Activated naive CD8-positive, alpha-beta T cell treated with anti-CD3 and anti-CD28 coated beads, Interleukin-2, amount 50 U/mL, for 16 hours (primary cell): ENCODE measurements at regions not wholly inside any gene's neighbourhood (a gene's known extent, or its start where the extent isn't known, plus 50 kb on each side); places are given as distances from the start of the nearest gene placed in this dataset.
"Not testable (repeated sequence)": the region's sequence is repeated elsewhere in the genome, so short reads cannot be mapped to it uniquely, and the experiment has no call there.

Experiments used
- DNase-seq: peaks from one replicate; pipeline ENCODE4 v3.0.0-alpha.2; 2020; ENCODE audit warnings: low read depth, low spot score

- no peak for DNase-seq
These were observed 139.6 kb downstream of the MYLK4 start for GRCh38 chr6:2611092-2611491.

- no peak for DNase-seq
These were observed 142.2 kb downstream of the MYLK4 start for GRCh38 chr6:2608503-2608902.

GRCh38 chr6:2600363-2600762, 150.4 kb downstream of the MYLK4 start:
- no peak for DNase-seq

GRCh38 chr6:2599817-2600216, 150.9 kb downstream of the MYLK4 start:
- DNase-seq, result no peak

GRCh38 chr6:2598867-2599266, 151.9 kb downstream of the MYLK4 start:
- DNase-seq, result no peak

- DNase-seq, result no peak
These were observed 152.7 kb downstream of the MYLK4 start for GRCh38 chr6:2597991-2598390.

- DNase-seq, result not testable (repeated sequence)
These were observed 153.3 kb downstream of the MYLK4 start for GRCh38 chr6:2597457-2597856.

- DNase-seq, result no peak
These were observed 154.5 kb downstream of the MYLK4 start for GRCh38 chr6:2596222-2596621.

GRCh38 chr6:2594868-2595267, 155.9 kb downstream of the MYLK4 start:
- DNase-seq, result no peak

- no peak for DNase-seq
These were observed 157.6 kb downstream of the MYLK4 start for GRCh38 chr6:2593167-2593566.

GRCh38 chr6:2589171-2589661, 161.5 kb downstream of the MYLK4 start:
- no peak for DNase-seq

GRCh38 chr6:2583459-2583858, 167.3 kb downstream of the MYLK4 start:
- DNase-seq, result no peak

GRCh38 chr6:2582268-2582667, 168.5 kb downstream of the MYLK4 start:
- DNase-seq, result no peak

- DNase-seq, result no peak
These were observed 169.1 kb downstream of the MYLK4 start for GRCh38 chr6:2581611-2582010.

GRCh38 chr6:2581011-2581410, 169.7 kb downstream of the MYLK4 start:
- no peak for DNase-seq

GRCh38 chr6:2579804-2580570, 170.7 kb downstream of the MYLK4 start:
- no peak for DNase-seq

GRCh38 chr6:2579241-2579761, 171.4 kb downstream of the MYLK4 start:
- DNase-seq, result no peak

GRCh38 chr6:2578767-2579166, 172.0 kb downstream of the MYLK4 start:
- DNase-seq, result no peak

- DNase-seq, result no peak
These were observed 174.2 kb downstream of the MYLK4 start for GRCh38 chr6:2576499-2576898.

- DNase-seq, result no peak
These were observed 175.5 kb downstream of the MYLK4 start for GRCh38 chr6:2575236-2575635.

GRCh38 chr6:2569420-2569819, 181.3 kb downstream of the MYLK4 start:
- not testable (repeated sequence) for DNase-seq

GRCh38 chr6:2566048-2566447, 184.7 kb downstream of the MYLK4 start:
- no peak for DNase-seq

GRCh38 chr6:2565499-2565898, 185.2 kb downstream of the MYLK4 start:
- no peak for DNase-seq
